GM12874 (cell line): ENCODE measurements at regions not wholly inside any gene's neighbourhood (a gene's known extent, or its start where the extent isn't known, plus 50 kb on each side); places are given as distances from the start of the nearest gene placed in this dataset.

Experiments
- TF ChIP-seq, protein P1 (sequence below): IDR thresholded peaks from 2 replicates; pipeline ENCODE4 v1.5.1; 2011; ENCODE audit warnings: low read depth, mild to moderate bottlenecking, control low read depth, low read length, moderate library complexity; ENCODE audit not compliant: insufficient read depth

GRCh38 chrX:13250826-13251580 is 68.8 kb downstream of the ATXN3L start:
- TF ChIP-seq, protein P1, sequence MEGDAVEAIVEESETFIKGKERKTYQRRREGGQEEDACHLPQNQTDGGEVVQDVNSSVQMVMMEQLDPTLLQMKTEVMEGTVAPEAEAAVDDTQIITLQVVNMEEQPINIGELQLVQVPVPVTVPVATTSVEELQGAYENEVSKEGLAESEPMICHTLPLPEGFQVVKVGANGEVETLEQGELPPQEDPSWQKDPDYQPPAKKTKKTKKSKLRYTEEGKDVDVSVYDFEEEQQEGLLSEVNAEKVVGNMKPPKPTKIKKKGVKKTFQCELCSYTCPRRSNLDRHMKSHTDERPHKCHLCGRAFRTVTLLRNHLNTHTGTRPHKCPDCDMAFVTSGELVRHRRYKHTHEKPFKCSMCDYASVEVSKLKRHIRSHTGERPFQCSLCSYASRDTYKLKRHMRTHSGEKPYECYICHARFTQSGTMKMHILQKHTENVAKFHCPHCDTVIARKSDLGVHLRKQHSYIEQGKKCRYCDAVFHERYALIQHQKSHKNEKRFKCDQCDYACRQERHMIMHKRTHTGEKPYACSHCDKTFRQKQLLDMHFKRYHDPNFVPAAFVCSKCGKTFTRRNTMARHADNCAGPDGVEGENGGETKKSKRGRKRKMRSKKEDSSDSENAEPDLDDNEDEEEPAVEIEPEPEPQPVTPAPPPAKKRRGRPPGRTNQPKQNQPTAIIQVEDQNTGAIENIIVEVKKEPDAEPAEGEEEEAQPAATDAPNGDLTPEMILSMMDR: no peak

GRCh38 chrX:13248867-13249486 is 70.9 kb downstream of the ATXN3L start:
- TF ChIP-seq, protein P1: no peak

GRCh38 chrX:13239272-13239671 is 80.6 kb downstream of the ATXN3L start:
- TF ChIP-seq, protein P1: no peak

DNA sequence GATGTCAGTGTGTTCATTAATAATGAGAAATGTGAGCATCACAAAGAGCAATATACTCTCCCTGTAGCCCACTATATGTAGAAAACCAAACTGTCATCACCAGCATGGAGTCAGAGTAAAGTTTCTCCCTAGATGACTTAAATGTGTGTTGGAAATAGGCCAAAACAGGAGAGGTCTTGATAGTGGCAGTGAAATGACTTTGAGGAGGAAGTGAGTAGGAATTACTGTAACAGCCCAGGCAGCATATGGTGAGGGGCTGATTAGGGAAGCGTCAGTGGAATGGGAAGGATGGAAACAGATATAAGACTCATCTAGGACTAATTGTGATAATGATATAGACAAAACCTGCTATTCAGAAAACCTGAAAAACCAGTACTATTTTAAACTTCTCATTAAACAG is 83.9 kb downstream of the ATXN3L start:
- TF ChIP-seq, protein P1: no peak

- TF ChIP-seq, protein P1: no peak
These were observed 87.4 kb downstream of the ATXN3L start for GRCh38 chrX:13232484-13232883.

DNA sequence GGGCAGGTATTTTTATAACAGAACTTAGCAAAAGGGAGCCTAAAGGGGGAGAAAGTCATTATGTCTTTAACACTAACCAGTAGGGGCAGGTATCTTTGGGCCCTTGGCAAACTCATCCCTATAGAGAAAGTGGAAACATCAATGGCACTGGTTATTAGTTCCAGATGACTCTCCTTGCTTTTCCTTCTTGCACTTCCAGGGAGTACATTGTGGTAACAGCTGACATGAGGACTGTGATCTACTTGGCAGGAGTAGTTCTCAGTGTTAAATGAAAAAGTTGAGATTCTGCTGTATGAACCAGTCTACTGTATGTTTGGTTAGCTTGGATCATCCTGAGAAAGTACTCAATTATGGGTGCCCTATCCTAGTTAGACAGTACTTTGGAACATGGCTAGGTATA is 93.6 kb downstream of the ATXN3L start:
- TF ChIP-seq, protein P1: no peak

- TF ChIP-seq, protein P1: no peak
These were observed 95.8 kb downstream of the ATXN3L start for GRCh38 chrX:13223868-13224567.
